HG02973 (cell line): ENCODE measurements at regions not wholly inside any gene's neighbourhood (a gene's known extent, or its start where the extent isn't known, plus 50 kb on each side); places are given as distances from the start of the nearest gene placed in this dataset.
"Not testable (repeated sequence)": the region's sequence is repeated elsewhere in the genome, so short reads cannot be mapped to it uniquely, and the experiment has no call there.

ENCODE experiments used
- ATAC-seq: cut with Tn5 transposase; IDR thresholded peaks from one replicate; pipeline ENCODE4 v1.9.1; 2021; ENCODE audit warnings: moderate library complexity; ENCODE audit not compliant: unreplicated experiment

DNA sequence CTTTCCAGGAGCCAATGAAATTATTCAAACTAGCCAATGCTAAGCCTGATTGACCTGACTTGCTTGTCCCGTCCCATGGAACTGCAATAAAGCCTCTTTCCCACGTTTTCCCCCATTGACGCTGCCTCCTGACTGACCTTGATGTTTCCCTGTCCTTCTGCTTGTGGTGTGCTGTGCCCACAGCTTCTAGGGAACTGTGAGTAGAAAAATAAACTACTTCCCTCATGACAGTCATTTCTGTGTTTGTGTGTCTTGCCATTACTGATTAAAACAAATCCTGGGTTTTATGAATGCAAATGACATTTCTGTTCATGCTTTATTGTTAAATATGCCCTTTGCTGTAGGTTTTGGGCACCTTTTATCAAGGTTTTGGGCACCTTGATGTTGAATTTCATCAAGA is 91.3 kb upstream of the ABI1 start:
- ATAC-seq: no peak

DNA sequence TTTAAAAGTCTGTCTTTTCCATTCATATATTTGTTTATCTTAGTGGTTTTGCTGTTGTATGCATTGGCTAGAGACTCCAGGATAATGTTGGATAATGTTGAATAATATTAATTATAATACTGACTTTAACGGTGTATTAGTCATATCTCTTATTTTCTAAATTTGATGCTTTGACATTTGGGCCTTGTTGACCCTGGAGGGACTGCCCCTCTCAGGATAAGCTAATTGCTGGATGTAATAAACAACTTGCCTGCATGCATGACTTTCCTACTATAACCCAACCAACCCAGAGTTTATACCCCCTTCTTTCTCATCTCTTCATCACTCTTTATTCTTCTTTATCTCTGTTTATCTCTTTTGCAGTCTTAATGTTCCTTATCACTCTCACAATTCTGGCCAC is 90.9 kb upstream of the ABI1 start:
- ATAC-seq: no peak

DNA sequence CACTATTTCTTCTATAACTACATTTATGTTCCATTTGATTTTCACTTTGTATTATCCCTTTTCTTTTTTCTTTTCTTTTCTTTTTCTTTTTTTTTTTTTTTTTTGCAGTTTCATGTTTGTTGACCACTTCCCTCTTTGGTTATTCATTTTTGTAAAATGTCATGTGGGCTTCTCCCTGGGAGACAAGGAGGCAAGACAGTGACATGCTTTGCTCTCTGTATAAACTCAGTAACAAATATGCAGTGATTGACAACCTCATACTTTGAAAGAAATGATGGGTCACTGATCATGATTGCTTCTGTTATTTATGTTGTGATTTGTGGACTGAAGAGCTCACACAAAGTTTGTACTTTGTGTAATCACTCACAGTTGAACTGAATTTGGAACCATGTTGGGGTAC is 90.2 kb upstream of the ABI1 start:
- ATAC-seq: peak; percentile 85

DNA sequence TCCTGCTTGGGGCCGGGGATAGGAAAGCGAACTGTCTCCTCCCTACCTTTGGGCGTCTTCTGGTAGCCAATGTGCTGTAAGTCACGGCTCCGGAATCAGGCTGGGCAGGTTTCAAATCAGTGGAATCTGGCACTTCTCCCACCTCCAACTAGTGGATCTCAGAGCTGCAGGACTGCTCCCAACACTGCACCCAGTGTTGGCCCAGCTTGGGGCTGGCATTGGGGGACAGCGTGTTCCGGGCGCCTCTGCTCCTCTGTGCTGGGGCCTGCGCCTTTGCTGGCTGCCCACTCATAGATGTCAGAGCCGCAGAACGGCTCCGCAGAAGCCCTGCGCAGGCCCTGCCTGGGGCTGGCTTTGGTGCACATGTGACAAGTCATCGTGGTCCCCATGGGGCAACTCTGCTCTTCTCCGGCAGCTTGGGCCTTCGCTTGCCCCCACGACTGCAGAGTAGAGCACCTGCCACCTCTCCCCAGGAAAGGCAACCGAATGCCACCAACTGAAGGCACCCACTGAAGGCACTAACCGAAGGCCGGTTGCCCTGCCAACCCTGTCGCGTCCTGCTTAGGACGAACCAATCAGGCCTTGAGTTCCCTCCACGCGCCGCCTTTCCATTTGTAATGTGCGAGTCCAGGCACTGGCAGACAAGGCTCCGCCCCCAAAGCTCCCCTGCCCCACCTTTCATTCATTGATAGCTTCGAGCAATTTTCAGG is 85.5 kb upstream of the ABI1 start:
- ATAC-seq: no peak

DNA sequence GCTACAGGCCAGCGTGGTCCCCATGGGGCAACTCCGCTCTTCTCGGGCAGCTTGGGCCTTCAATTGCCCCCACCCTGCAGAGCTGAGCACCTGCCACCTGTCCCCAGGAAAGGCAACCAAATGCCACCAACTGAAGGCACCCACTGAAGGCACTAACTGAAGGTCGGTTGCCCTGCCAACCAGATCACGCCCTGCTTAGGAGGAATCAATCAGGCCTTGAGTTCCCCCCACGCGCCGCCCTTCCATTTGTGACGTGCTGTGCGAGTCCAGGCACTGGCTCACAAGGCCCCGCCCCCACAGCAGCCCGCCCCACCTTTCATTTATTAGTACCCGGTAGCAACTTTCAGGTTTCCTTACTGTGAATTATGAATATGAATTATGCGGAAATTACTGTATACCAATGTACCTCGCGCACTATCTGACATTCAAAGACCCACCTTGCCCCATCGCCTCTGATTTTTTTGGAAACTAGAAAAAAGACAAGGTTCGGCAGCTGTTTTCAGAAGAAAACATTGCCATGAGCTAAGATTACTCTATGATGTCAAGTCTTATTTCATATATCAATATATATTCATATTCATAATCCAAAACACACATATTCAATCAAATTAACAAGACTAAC is 83.6 kb upstream of the ABI1 start:
- ATAC-seq: no peak

DNA sequence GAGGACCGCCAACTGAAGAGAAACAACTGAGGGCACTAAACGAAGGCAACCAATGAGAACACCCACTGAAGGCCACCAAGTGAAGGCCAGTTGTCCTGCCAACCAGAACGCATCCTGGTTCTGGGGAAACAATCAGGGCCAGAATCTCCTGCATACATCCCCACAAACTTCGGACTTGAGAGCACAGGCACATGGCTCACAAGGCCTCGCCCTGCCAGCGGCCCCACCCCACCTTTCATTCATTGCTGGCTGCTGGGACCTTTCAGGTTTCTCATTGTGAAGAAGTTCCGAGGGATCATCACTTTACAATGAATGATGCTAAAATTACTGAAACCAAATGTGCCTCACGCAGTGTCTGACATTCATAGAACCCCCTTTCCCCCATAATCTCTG is 79.2 kb upstream of the ABI1 start:
- ATAC-seq: no peak

DNA sequence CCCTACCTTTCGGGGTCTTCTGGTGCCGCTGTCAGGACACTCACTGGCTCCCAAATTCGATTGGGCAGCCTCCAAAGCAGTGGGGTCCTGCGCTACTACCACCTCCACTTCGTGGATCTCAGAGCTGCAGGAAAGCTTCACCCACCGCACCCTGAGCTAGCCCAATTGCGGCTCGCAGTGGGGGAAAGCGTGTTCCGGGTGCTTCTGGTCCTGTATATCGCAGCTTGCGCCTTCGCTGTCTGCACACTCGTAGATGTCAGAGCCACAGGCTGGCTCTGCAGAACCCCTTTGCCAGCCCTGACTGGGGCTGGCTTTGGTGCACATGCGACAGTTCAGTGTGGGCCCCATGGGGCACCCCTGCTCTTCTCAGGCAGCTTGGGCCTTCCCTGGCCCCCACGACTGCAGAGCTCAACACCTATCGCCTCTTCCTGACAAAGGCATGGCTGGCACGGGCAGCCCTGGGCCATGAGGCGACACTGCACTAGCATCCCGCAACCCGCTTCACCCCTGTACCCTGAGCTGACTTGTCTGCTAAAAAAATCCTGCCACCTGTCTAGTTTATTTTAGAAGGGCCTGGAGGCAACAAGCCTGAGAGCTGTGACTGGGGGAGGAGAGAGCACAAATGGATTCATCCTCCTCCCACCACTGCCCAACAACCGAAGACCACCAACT is 78.7 kb upstream of the ABI1 start:
- ATAC-seq: no peak

DNA sequence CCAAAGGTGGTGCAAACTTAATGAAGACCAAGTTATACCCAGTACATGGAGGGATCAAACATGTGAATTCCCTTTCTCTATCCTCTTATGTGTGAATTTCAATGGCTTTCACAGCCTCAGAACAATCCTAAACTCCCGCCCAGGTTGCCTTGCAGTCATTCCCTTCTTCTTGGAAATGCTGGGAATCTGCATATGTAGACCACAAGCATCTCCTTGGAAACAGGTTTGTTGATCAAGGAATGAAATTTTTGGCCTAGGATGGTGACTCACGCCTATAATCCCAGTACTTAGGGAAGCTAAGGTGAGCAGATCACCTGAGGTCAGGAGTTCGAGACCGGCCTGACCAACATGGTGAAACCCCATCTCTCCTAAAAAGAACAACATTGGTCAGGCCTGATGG is 77.8 kb upstream of the ABI1 start:
- no peak for ATAC-seq

DNA sequence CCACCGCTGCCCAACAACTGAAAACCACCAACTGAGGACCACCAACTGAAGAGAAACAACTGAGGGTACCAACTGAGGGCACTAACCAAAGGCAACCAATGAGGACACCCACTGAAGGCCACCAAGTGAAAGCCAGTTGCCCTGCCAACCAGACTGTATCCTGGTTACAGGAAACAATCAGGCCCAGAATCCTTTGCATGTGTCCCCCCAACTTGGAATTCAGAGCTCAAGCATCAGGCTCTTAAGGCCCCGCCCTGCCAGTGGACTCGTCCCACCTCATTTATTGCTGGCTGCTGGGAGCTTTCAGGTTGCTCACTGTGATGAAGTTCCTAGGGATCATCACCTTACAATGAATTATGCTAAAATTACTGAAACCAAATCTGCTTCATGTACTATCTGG is 76.6 kb upstream of the ABI1 start:
- ATAC-seq: no peak

DNA sequence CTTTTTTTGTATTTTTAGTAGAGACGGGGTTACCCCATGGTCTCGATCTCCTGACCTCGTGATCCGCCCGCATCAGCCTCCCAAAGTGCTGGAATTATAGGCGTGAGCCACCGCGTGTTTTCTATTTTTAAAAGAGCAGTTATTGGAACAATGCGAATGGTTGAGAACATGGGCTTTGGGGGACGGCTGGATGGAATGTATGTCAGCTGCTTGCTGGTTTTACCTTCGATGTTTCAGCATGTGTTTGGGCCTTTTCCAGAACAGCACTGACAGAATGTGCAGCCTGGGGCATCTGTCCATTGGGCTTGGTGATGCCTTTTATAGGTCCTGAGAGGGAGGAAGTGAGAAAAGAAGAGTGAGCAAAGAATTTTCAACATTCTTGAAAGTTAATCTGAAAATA is 73.4 kb upstream of the ABI1 start:
- not testable (repeated sequence) for ATAC-seq

DNA sequence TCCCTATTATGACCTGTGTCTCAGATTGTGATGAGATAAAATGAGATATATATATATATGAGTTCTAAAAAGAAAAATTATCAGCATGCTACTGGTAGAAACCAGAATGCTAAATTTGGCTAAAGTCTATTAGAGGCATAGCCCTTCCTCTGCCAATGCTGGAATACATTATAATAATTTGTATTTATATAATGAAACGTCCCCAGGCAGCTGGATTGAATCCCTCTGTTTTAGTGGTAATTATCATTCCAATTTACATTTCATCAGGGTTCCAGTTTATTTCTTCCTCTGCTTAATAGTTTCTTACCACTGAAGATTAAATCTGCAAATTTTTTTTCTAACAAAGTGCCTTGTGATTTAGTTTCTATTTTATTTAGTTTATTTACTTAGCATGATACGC is 71.8 kb upstream of the ABI1 start:
- ATAC-seq: no peak

DNA sequence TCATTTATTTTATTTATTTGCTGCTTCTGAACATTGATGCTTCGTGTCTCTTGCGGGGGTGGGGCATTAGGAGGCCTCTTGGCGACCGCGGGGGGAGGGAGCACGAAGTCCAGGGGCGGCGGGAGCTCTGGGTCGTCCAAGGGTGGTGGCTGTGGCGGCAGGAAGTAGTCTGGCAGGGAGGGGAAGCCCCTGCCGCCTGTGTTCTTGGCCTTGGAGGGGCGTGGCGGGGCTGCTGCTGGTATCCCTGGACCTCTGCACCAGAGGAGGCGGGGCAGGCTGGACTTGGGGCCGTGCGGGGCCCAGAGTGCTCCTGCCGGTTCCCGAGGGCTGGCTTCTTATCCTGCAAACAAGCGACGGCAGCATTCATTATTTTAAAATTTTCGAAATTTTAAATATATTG is 70.5 kb upstream of the ABI1 start:
- peak; percentile 89 for ATAC-seq

DNA sequence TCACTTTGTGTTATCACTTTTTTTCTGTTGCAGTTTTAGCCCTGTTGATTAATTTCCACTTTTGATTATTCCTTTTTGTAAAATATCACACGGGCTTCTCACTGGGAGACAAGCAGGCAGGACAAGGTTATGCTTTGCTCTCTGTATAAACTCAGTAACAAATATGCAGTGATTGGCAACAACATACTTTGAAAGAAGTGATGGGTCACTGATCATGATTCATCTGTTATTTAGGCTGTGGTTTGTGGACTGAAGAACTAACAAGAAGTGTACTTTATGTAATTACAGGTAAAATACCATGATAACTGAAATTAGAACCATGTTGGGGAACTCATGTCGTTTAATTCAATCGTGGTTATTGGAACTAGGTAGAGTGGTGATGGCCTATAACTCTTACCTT is 62.1 kb upstream of the ABI1 start:
- not testable (repeated sequence) for ATAC-seq

DNA sequence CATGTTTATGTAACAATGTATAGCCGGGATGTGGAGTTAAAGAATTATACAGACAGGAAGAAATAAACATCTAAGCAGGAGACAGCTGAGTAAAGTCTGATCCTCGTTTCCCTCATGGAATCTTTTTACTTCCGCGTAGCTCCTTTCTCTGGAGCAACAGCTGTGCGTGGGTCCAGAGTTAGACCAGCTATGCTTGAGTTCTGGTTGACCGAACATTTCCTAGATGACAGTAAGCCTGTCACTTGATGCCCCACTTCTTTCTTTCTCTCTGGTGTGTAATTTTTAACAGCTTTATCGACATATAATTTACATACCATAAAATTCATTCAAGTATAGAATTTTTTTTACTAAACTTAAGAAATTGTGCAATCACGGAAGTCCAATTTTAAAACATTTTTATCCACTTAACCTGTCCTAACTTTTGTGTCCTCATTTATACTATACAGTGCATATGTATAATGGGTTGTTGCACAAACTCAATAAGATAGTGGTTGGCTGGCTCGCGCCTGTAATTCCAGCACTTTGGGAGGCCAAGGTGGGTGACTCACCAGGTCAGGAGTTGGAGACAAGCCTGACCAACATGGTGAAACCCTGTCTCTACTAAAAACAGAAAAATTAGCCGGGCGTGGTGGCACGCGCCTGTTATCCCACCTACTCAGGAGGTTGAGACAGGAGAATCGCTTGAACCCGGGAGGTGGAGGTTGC is 58.5 kb upstream of the ABI1 start:
- ATAC-seq: not testable (repeated sequence)

DNA sequence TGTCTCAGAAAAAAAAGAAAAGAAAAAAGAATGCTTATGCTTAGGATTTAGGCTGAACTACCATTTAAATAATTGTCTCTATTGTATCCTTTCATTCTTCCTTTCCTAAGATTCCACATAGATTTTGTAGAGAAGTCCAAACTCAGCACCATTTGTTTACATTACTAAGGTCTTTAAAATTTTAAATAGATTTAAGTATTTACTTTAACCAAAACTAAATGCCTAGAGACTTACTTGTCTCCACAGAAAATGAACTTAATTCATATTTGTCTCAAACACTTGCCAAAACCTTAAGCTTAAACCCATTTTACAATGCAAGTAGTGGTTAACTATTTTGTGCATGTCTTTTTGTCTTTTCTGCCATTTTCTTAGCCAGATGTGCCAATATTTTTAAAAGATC is 54.1 kb upstream of the ABI1 start:
- ATAC-seq: no peak

DNA sequence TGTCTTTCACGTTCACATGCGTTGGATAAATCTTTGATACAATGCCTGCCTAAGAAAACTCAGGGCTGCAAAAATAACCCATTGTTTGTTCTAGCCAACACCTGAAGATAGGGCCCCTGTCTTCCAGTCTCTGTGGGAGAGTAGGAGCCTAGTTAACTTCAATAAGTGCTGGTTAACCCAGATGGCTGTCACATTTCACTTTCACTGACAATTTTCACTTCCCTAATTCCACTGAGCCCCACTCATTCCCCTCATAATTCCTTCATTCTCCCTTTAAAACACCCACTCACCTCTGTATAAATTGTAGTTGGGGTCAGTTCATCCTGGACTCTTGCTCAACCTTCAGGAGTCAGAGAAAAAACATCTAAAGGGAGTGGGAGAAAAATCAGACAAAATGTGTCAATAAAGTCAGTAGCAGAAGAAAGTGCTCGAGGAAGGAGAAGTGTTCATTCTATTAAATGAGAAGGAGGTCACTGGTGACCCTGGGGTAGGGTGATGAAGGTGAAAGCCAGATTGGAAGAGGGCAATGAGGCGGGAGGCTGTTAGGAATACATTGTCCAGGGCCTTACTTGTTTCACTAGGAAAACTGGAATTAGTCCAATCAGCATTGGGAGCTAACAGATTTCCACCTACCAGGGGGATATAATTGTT is 51.2 kb upstream of the ABI1 start:
- ATAC-seq: no peak
